ENCODE measurements at regions not wholly inside any gene's neighbourhood (a gene's known extent, or its start where the extent isn't known, plus 50 kb on each side); places are given as distances from the start of the nearest gene placed in this dataset.

DNA sequence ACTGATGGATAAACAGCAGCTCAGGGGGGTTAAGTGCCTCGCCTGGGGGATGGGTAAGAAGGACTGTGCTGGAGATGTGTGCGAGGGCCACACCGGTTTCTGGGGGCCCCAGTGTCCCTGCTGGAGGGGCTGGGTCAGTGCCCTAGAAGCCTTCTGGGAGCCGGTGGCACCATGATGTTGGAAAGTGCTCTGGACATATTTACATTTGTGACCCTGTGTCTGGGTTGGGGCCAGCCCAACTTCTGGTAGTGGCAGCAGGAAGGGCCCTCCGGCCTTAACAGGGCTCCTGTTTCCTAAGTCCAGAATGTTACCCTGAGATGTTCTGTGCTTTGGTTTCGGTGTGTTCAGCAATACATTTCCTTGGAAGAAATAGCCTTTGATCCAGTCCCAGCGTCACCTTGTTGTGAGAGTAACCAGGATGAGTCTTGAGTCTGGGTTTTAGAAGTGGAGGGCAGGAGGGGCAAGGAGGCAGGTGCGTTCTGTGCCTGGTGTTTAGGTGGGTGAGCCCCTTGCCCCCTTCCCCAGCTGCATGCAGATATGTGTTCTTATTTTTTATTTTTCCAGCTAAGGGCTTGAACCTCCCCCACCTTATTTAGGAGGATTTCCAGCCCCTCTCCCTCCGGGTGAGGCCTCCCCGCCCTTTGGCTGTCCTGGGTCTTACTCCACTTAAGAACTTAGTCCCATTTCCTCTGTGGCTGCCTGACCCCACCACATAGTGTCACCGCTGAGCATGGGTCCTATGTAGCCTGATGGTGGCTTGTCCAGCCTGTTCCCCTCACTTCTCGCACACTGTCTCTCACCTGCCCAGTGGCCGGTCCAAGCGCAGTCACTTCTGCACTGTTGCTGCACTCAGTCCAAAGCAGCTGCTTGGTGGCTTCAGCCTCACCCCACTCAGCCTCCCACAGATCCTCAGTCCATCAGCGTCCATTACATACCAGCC, 132.7 kb upstream of the HS6ST1 start:
- no peak for DNase-seq

DNA sequence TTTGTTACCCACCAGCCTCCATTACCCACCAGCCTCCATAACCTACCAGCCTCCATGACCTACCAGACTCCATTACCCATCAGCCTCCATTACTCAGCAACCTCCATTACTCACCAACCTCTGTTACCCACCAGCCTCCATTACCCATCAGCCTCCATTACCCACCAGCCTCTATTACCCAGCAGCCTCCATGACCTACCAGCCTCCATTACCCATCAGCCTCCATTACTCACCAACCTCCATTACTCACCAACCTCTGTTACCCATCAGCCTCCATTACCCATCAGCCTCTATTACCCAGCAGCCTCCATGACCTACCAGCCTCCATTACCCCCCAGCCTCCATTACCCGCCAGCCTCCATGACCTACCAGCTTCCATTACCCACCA, 133.3 kb upstream of the HS6ST1 start:
- DNase-seq = no peak

DNA sequence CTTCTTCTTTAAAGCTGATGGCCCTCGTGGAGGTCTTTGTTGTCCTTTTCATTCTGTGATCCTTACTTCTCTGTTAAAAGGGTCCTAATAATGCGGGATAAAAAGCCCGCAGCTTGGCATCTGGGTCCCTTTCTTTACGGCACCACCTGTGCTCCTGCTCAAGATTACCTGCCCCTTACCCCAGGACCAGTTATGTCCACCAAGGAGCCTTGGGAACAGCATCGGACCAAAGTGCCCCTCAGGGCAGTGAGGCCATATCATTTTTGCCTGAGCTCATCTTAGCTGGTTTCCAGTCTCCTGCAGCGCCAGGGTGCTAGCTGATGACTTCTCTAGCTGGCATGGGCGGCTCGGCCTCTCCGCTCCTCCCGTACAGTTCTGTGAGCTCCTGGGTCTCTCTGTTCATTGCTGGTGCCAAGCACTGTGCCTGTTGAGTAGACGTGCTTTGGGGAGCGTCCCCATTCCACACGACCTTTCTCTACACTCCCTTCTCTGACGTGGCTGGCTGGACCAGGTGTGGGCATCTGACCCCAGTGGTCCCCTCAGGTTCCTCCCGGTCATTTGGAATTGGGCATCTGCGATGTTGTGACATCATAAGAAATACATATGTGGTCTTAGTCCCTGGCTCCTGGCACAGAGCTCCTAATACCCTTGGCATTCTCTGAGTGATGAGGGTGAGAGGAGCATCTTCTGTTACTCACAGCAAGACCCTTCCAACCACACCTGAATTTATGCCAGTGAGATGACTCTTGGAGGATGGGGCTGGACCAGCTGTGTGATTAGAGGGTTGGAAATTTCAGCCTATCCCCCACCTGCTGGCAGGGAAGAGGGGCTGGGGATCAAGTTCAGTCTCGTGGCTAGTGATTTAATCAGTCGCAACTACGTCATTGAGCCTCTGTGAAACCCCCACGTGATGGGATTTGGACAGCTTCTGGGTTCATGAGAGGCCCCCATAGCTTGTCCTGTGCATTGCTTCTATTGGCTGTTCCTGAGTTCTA, 134.2 kb upstream of the HS6ST1 start:
- DNase-seq = no peak

DNA sequence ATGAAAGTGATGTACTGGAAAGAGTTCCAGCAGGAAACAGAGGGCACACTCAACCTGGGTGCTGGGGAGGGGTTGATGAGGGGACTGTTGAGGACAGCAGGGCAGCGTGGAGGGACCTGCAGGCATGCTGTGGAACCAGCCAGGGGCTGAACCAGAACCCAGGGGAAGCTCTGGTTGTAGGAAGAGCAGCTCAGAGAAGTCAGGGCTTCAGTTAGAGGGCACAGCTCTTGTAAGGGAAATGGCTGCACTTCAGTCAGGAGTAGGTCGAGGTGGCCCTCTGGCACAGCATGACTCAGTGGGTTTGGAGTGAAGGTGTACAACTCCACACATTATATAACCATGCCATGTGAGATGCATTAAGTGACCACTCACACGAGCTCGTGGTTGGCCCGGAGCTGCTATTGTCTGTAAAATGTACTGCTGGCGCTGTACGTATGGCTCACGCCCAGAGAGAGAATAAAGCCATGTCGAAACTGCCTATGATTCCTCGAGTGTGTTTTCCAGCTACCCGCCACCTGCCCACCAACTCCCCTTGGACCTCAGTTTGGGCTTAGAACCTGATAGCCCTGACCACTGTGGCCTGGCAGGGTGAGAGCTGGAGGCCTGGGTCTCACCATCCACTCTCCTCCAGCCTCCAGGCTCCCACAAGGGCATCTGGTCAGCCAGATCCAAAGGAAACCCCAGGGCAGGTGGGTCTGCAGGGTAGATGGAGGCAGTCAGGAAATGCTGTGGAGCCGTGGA, 136.5 kb upstream of the HS6ST1 start:
- DNase-seq = no peak

DNA sequence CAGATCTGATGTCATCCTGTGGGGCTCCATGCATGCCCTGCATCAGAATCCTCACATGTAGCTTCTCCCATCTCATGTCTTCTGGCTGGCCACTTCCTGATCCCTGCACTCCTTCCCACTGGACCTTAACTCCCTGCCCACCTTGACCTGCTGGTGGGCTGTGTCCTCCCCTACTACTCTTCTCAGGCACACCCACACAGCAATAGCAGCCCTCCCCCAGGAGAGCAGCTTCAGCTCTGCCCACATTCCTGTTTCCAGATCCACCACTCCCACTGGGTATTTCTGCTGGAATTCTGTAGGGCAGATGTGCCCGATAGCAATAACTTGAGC, 137.0 kb upstream of the HS6ST1 start:
- DNase-seq = no peak

DNA sequence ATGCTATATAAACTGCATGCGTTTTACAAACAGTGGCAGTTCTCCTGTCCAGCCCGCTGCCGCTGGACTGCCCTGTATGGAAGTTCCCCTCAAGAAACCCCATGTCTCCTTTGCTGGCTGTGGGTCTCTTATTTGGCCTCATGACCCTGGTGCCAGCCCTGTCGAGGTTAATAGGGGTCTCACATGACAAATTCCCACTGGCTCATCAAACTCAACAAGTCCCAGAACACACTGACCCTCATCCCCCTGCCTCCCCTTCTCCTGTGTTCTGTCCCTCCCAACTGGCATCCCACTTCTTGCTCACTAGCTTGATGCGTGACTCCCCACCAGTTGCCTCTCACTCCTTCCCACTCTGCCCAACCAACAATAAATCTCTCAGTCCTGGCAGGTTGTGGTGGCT, 137.6 kb upstream of the HS6ST1 start:
- no peak for DNase-seq

DNA sequence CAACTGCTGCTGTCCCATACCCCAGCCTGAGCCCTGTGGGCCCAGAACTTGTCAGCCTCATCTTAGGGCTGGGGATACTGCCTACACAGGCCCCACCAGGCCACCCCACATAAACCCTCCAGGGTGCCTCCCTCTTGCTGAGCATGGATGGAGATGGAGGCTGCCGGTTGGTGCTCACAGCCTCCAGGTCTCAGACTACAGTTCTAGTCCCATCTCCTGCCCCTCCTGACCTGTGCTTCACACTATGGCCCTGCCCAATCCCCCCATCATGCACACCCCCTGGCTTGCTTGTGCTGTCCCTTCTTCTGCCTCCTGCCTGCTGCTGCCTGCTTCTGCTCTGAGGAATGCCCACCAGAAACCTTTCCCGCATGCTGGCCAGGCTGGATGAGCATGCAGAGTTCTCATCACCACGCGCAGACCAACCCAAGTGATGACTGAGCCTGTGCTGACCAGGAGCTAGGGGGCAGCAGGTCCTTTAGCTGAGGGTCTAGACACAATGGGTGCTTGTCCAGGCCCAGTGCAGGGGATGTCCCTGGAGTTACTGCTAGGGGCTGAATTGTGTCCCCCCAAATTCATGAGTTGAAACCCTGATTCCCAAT, 138.4 kb upstream of the HS6ST1 start:
- no peak for DNase-seq

DNA sequence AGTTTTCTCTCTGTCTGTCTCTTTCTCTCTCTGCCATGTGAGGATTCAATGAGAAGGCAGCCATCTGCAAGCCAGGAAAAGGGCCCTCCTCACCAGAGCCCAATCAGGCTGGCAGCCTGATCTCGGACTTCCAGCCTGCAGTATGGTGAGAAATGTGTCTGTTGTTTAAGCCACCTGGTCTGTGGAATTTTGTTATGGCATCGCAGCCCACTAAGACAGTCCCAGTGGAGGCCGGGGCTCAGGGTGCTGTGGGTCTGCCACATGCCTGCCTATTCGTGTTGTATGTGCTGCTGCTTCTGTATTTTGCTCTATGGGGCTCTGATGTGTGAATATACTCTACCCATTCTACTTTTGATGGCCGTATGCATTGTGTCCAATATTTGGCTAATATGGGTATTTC, 139.0 kb upstream of the HS6ST1 start:
- DNase-seq = no peak

DNA sequence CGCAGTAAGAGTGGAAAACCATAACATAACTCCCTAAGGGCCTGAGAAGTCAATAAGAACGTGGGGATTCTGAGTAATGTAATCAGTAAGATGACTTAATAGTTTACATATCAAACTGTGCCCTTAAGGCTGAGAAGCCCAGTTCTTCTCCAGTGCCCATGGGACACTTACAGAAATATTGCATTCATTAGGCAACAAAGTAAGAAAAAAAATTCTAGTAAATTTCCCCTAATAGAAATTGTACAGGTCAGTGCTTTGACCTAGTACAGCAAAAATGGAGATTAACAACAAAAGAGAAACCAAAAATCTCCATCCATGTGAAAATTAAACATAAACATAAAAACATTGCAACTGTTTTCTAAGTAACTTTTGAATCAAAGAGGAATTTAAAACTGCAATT, 139.8 kb upstream of the HS6ST1 start:
- DNase-seq = no peak

DNA sequence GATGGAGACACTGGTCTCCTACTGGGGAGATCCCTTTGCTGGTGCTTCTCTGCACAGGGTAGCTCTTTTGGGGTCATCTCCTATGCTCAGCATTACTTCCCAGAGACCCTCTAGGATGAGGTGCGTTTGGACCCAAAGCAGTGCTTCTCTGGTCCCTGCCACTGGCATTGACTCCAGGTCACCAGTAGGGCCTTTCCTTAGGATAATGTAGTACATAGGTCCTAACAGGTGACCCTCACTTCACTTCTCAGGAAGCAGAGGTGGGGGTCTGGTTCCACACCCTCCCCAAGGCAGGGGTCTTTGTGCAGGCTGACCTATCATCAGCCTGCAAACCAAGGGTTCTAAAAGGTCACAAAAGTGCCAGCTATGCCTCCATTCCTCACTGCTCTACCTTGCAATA, 145.8 kb upstream of the HS6ST1 start:
- DNase-seq = no peak

DNA sequence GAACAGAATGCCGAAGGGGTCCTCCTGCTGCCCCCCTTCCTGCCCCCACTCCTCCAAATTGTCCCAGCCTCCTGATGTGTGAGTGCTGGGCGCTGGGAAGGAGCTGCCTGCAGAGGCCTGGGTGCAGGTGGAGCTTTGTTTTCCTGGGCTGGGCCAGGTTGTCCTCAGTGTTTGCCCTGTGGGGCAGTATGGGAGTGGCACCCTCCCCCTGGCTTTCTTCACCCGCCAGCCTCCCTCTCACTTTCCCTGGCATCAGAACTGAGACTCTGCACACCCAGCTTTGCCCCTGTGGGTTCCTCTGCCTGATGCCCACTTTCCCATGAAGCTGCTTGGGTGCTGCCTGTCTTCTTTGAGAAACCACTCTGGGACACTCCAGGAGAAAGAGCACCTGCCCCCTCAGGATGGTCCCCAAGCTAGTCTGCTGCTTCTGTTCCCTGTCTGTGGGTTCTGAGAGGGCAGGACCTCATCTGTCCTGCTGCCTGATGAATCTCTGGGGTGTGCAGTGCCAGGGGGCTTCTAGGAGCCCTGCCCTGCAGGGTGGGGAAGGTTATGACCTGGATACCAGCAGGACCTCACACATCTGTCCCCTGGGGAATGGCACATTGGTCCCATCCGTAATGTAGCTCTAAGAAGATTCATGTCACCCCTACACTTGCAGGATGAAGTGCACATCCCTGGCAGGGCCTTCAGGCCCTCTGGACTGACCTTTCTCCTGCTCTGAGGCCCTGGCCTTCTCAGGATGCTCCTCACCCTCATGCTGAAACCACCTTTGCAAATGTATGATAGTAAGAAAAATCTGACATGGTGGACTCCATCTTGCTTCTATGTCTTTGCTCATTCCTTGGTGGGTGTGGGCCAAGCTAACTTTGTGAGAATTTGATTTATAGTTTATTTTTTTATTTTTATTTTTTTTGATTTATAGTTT, 146.8 kb upstream of the HS6ST1 start:
- DNase-seq = no peak

DNA sequence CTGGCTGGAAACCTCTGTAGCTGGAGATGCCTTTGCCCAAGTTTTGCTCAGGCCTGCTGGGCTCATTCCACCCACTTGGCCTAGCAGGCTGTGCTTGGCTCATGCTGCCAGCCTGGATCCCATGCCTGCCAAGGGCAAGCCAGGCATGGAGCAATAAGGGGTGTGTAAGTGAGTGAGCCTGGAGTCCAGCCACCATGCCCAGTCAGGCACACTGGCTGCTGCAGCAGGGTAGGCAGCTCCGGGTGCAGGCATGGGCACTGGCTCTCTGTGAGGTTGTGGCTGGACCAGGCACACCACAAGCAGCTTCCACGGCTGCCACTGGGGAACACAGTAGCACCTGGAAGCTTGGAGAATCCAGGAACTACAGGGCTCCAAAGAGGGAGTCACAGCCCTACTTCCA, 147.7 kb upstream of the HS6ST1 start:
- no peak for DNase-seq

DNA sequence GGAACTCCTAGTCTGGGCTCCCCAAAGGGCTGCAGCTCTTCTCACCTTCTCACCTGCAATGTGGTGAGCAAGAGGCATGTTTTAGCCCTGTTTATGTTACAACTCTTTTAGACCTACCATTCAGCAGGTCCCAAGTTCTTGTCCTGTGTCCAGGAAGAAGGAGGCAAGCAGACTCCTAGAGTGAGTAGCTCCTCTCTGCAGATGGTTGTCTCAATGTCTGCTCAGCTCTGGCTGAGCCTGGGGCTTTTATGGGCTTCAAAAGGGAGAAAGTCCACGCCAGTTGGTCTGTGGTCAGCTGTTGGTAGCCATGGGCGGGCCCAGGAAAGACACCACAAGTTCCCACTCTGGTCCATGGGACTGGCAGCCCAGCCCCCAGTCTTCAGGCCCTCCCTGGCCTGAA, 148.1 kb upstream of the HS6ST1 start:
- DNase-seq = no peak

DNA sequence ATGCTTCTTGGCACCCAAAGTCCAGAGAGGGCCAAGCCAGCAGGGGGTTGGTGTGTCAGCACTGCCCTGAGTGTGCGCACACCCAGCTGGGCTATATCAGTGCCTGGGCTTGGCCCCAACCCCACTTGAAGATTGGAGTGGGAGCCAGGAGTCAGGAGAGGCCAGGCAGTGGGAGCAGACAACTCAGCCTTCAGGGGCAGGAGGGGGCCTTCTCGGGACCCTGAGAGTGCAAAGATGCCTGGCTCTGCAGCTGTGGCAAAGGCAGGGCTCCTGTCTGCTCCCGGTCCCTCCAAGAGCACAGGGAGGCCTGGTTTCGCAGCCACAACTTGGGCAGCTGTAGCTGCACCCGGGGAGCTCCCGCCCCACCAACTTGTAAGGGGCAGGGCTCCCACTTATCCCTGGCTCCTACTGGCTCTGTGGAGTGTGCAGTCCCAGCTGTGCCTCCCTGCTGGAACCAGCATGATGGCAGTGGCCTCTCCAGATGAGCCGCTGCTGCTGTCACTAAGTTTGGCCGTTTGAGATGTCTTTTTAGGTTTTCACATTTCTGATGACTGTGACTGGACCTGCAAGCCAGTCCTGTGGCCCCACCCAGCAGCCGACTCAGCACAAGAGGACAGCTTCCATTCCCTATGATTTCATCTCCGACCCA, 148.8 kb upstream of the HS6ST1 start:
- no peak for DNase-seq

DNA sequence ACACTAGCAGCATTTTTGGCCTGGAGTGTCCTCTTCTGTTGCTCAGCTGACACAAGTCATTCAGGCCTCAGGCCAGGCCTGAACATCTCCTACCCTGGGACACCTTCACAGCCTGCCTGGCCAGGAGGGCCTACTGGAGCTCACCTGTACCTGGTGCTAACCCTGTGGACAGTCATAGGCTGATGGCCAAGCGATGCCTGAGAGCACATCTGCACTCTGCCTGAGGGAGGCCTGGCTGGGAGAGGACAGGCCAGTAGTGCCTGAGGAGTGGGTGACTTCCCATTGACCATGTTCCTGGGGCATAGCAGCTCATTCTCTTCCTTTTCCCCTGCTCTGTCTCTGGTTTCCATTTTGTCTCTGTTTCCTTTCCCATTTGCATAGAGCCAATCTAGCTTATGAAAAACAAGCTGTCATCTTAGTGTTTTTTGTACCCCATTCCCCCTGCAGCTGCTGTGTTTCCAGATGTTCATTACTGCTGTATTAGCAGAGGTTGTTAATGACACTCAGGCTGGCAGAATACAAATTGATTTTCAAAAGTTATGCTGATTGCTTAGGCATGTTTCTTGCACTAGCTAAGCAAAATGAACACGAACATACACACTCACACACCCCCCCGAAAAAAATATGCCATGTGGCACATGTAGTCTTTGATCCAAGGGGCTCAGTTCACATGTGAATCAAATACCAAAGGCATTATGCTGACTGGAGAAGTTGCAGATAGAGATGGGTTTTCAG, 149.7 kb upstream of the HS6ST1 start:
- no peak for DNase-seq

DNA sequence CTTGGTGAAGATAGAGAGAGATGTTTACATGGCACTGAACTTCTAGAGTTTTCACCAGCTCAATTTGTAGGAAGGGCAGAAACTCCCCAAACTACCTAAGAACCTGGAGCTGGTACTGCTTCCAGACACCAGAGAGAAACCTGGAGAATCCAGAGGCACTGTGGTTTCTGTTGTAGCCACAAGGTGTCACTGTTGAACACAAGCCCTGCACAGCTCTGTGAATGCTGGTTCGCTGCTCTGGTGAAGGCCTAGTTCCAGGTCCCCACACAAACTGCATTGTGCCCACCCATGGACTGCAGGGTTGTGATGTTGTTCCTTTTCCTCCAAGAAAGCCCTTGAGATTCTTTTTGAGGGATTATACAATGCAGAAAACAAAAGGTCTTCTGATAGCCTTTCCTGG, 150.5 kb upstream of the HS6ST1 start:
- no peak for DNase-seq

DNA sequence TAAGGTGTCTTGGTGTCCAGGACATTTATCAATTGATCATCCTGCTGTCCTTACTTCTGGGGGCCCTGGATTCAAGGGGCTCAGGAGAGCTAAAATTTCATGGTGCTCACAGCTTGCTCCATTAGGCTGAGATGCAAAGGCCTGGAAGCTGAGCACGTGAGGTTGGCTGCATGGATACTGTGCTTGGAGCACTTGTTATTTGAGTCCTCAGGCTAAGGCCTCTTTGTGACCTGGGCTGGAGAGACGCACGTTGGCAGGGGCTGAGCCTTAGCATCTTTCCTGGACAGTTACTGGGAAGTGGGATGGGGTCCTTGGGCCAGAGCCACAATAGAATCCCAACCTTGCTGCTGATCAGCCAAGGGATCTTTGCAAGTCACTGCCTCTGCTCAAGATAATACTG, 151.2 kb upstream of the HS6ST1 start:
- DNase-seq = no peak

DNA sequence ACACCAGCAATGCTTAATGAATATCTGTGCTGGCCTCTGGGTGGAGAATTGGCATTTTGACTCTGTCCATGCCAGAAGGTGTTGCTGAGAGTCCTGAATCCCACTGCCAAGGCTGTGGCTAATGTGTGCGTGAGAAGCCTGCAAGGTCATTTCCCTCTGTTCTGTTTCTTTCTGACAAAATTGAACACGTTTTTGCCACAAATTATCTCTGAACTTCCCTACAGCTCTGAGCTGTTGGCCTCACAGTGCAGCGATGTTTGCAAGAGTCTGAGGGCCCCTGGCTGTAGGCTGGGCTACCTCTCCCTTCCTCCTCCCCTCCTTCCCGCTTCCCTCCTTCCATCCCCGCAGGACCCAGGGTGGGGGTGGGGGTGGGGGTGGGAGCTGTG, 154.1 kb upstream of the HS6ST1 start:
- no peak for DNase-seq

DNA sequence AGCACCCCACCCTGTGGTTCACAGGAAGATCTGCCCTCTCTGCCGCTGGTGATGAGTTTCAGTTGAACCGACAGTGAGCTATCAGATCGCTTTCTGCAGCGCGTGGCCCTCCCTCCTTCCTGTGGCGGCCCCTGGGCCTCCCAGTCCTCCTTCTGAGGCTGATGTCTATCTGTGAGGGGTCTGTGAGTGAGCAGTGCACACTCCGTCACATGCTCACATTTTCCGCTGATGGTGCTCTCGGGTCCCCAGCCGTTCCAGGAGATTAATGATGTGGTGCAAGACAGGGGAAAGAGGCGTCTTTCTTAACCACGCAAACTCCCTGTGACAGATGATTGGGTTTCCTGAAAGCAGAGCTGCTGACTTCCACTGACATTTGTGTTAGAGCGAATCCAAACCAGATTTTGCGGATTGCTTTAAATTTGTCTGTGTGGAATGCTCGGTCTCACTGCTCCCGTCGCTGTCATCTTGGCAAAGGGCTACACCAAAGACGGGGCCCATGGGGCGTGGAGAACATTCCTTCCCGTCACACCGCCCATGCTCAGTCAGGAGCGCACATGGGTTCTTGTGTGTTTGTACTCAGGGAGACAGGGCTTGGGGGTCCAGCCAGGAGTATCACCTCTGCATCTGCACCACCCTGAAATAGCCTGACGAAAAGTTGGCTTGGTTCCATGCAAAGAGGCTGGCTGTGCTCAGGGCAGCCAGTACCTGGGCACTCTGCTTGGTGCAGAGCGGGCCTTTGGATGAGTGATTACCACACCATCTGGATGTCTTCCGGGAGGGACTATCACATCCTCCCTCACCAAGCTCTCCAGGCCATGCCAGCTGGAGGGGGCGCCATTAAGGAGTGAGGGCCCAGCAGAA, 154.7 kb upstream of the HS6ST1 start:
- no peak for DNase-seq
